T-helper 1 cell (primary cell): ENCODE measurements at regions not wholly inside any gene's neighbourhood (a gene's known extent, or its start where the extent isn't known, plus 50 kb on each side); places are given as distances from the start of the nearest gene placed in this dataset.
"Not testable (repeated sequence)": the region's sequence is repeated elsewhere in the genome, so short reads cannot be mapped to it uniquely, and the experiment has no call there.

ENCODE experiments used
- DNase-seq, 5 donors: peaks; one replicate each; pipeline ENCODE4 v3.0.0-alpha.2; 2012 to 2020

DNA sequence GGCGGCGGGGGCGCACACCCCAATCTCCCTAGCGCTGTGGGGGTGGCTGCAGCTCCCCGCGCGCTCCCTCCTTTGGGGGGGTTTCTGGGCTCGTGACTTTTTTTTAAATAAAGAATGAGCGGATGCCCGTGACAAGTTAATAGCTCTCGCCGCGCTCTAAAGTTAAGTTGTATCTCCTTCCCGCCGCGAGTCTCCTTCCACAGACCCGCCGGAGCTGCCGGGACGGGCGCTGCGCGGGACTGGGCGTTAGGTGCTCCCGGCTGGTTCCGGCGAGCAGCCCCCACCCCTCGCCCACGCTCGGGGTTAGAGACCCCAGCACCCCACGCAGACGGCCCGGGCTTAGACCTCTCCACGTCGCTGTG lies 82.6 kb upstream of the HMGA2 start:
- DNase-seq = no peak

DNA sequence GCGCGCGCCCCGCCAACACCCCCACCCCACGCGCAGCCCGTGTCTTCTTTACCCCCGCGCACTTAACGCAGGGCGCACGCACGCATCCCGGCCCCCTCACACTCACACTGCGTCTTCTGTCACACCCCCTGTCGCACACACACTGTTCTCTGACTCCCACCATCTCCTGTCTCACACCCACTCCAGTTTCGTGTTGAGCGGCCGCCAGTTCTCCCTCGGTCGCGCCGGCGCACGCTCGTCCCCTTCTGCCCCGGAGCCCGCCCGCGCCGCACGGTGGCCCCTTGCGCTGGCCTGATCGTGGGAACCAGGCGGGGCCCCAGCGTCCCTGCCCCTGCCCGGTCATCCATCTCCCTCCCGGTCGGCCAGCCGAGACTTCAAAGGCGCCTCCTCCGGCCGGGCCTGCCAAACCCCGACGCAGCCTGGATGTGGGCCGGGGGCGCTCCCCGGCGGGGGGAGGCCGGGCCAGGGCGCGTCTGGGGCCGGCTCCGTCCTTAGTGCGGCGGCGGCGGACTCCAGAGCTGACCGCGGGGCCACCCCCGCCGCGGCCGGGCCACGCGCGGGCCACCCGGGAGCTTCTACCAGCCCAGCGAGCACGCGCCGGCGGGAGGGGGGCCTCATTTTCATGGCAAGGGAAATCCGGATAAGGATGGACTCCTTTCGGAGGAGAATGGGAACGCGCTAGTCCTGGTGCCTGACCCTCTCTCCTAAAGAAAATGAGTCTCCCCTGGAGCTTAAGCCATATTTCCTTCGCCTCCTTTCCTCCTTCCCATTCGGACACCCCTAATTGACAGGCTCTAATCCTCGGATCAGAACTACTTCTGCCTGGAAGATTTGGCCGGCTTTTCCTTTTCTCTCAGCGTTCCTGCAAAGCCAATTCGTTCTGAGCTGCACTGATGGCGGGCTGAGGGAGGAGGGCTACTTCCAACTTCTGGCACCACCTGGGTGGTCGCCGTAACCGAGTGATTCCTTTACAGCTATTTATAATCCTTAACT lies 82.0 kb upstream of the HMGA2 start:
- no peak for DNase-seq

DNA sequence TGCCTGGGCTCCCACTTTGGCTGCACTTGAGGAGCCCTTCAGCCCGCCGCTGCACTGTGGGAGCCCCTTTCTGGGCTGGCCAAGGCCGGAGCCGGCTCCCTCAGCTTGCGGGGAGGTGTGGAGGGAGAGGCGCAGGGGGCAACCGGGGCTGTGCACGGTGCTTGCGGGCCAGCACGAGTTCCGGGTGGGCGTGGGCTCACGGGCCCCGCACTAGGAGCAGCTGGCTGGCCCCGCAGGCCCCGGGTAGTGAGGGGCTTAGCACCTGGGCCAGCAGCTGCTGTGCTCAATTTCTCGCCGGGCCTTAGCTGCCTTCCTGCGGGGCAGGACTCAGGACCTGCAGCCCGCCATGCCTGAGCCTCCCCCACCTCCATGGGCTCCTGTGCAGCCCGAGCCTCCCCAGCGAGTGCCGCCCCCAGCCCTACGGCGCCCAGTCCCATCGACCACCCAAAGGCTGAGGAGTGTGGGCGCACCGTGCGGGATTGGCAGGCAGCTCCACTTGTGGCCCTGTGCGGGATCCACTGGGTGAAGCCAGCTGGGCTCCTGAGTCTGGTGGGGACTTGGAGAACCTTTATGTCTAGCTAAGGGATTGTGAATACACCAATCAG lies 79.9 kb upstream of the HMGA2 start:
- not testable (repeated sequence) for DNase-seq

GRCh38 chr12:65747338-65747737 lies 76.9 kb upstream of the HMGA2 start:
- no peak for DNase-seq

- DNase-seq = no peak
These were observed 76.0 kb upstream of the HMGA2 start for GRCh38 chr12:65748332-65748731.

DNA sequence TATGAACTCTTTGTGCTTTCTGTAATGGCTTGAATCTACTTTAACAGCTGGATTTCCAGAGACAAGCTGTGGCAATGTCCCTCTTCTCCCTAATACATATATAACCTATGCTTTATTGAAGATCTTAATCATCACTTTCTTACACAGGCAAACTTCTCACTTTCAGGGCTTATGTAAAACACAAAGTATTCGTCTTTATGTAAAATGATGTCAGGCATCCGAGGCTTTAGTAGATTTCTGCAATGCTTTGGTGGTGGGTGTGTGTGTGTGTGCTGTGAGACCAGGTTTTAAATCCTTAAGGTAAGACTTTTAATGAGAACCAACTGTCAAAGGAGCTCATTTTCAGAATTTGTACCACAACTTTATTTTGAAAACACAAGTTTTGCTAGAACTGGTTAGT lies 70.0 kb upstream of the HMGA2 start:
- DNase-seq = no peak

DNA sequence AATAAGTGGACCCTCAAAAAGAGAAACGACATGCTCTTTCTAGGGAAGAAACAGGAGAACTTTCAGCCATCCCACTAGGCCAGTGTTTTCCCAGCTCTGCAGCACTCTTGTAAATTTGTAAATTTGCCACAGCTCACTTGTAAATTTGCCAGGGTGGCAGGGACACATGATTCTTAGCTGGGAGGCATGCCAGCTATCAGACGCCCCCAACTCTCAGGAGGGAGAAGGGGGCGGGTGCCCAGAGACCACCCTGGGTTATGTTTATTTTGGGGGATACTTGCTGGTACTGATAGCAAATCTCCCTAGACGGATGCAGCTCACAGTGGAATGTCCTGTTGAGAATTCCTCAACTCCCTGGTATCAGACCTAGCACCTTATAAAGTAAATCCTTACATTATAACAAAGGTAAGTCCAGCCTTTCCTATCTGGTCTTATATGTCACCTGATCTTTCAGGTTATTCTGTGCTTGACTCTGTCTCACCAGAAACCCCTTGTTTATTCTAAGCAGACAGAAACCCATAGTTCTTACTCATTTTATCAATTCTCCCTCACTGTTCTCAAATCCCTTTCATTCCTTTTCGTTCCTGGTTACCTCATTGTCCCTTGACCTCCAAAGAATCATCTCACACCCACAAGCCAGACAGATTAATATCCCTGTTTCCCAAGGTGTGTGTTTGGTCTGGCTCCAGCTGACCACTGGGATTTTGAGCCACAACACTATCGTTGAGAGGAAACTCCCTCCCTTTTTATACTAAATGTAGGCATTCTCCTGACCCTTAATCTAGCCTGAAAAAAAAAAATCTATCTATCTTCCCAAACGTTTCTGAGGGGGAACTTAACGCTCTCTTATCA lies 69.3 kb upstream of the HMGA2 start:
- DNase-seq = no peak

DNA sequence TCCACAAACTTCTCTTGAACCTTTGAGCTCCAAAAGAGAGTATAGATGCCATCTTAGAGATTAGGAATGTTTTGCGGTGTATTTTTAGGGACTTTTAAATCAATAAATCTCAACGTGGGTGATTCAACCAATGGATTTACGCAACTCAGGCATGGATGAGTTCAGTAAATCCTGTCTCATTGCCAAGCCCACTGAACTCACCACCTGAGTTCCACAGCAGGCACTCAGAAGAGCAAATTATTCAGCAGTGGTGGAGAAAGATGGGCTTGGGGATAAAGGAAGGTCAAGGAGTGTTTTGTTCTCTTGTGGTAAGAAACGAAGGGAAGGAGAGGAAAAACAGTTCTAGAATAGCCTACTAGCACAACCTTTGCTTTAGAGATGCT lies 68.7 kb upstream of the HMGA2 start:
- no peak for DNase-seq

- no peak for DNase-seq
These were observed 68.0 kb upstream of the HMGA2 start for GRCh38 chr12:65756267-65756666.

DNA sequence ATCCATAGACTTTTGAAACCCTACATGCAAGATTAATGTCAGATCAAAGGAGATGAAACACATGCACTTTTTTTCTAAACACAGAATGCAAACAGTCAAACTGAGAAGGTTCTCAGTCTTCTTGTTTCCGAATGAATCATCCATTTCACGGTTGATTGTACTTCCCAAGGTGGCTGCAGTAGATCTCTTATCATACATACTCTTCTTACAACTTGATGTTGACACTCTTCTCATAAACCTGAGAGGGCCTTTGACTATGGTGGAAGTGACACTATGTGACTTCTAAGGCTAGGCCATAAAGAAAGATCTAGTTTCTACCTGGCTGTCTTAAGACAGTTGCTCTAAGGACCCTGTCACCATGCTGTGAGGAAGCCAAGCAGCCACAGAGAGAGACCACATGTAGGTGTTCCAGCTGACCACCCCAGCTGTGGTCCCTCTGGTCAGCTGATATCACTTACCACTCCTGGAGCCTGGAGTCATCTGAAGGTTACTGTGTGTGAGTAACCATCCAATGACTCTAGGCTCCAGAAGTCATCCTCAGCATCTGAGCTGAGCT lies 67.2 kb upstream of the HMGA2 start:
- peak in 1 of 5 donors; percentile 72 for DNase-seq

DNA sequence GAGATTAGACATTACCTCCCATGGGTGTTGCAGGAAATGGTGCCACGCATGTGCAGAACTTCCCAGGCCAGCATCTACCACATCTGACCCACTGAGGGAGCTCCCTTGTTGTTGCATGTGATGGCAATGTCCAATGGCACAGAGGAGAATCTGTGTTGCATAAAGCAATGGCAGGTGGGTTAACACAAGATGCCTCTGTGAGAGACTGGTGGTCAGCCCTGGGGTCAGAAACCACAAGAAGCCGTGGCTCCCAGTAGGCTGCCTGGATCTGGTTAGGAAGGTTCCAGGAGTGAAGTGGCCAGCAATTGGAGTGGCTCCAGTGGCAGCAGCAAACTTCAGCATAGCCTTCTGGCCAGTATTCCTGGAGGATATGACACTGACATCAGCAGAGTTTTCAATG lies 65.9 kb upstream of the HMGA2 start:
- DNase-seq = no peak

GRCh38 chr12:65759735-65760134 lies 64.5 kb upstream of the HMGA2 start:
- DNase-seq = no peak

- no peak for DNase-seq
These were observed 63.0 kb upstream of the HMGA2 start for GRCh38 chr12:65761301-65761700.

- no peak for DNase-seq
These were observed 60.0 kb upstream of the HMGA2 start for GRCh38 chr12:65764325-65764724.

DNA sequence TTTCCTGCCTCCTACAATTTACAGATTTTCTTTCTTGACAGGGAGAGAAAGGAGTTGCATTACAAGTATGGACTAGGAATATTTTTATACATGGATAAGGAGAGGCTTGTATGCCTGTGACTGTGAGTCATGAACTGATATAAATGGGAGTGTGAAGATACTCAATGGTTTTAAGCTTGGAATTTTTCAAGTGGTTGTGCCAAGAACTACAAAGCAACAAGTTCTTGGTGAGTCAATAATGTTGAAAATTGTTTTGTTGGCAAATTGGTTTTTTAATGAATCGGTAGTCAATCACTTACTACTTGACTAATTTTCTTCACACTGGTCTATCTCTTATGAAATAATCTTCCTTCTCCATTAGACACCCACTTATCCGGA lies 58.9 kb upstream of the HMGA2 start:
- no peak for DNase-seq

- no peak for DNase-seq
These were observed 54.4 kb upstream of the HMGA2 start for GRCh38 chr12:65769880-65770279.
